ENCODE measurements at regions not wholly inside any gene's neighbourhood (a gene's known extent, or its start where the extent isn't known, plus 50 kb on each side); places are given as distances from the start of the nearest gene placed in this dataset.

DNA sequence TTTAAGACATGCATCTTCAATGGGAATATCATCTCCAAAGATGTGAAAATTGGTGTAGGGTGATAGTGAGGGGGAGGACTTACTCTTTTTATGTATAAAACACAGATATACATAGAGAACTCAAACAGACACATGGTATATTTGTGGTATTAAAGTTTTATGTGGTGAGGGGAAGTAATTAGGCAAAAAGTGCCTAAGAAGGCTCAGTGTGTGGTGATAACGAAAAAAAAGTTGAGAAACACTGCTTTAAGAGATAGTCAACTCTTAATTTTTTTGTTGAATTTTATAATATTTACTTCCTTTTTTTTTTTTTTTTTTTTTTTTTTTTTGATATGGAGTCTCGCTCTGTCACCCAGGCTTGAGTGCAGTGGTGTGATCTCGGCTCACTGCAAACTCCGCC lies 174.2 kb upstream of the FRMD4B start:
- Mint-ChIP-seq H3K36me3 (no peaks in the 10 kb centered on the region), H3K4me3 (no peak overlapping the region), H3K27ac (no peak overlapping the region), H3K27me3 (ENCODE audit: insufficient read depth, low read depth) (peaks cover 8% of the 10 kb centered on the region), H3K4me1 (no peaks in the 10 kb centered on the region), H3K9me3 (peaks cover 2% of the 10 kb centered on the region)
- Histone ChIP-seq H4K20me1 (ENCODE audit: low read depth) (no peaks in the 10 kb centered on the region), H3K4me1 (no peaks in the 10 kb centered on the region), H3K4me2 (no peak overlapping the region), H3K79me2 (ENCODE audit: low read depth) (no peaks in the 10 kb centered on the region), H3F3A (ENCODE audit: low read depth) (no peaks in the 10 kb centered on the region), H3K4me3 (no peak overlapping the region), H3K27me3 (no peaks in the 10 kb centered on the region), H3K9ac (no peak overlapping the region), H3K9me3 (ENCODE audit: low read depth) (no peaks in the 10 kb centered on the region), H3K36me3 (no peaks in the 10 kb centered on the region), H3K27ac (no peak overlapping the region), H2AFZ (replicated peaks) (no peak overlapping the region)
- DNase-seq (ENCODE audit: low spot score), result no peak
- TF ChIP-seq EZH2 (IDR thresholded peaks at IDR 0.05) (no peak), EZH2phosphoT487 (IDR thresholded peaks at IDR 0.05) (no peak)
- TF ChIP-seq, protein P1, sequence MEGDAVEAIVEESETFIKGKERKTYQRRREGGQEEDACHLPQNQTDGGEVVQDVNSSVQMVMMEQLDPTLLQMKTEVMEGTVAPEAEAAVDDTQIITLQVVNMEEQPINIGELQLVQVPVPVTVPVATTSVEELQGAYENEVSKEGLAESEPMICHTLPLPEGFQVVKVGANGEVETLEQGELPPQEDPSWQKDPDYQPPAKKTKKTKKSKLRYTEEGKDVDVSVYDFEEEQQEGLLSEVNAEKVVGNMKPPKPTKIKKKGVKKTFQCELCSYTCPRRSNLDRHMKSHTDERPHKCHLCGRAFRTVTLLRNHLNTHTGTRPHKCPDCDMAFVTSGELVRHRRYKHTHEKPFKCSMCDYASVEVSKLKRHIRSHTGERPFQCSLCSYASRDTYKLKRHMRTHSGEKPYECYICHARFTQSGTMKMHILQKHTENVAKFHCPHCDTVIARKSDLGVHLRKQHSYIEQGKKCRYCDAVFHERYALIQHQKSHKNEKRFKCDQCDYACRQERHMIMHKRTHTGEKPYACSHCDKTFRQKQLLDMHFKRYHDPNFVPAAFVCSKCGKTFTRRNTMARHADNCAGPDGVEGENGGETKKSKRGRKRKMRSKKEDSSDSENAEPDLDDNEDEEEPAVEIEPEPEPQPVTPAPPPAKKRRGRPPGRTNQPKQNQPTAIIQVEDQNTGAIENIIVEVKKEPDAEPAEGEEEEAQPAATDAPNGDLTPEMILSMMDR (IDR thresholded peaks at IDR 0.05), result no peak

GRCh38 chr3:69558912-69559311 lies 173.0 kb upstream of the FRMD4B start:
- Mint-ChIP-seq H3K9me3 (peaks cover 2% of the 10 kb centered on the region), H3K4me1 (no peaks in the 10 kb centered on the region), H3K27ac (no peak overlapping the region), H3K4me3 (no peak overlapping the region), H3K36me3 (no peaks in the 10 kb centered on the region), H3K27me3 (ENCODE audit: insufficient read depth, low read depth) (peaks cover 4% of the 10 kb centered on the region)
- Histone ChIP-seq H3K4me3 (no peak overlapping the region), H3K9ac (no peak overlapping the region), H3F3A (ENCODE audit: low read depth) (no peaks in the 10 kb centered on the region), H3K27me3 (no peaks in the 10 kb centered on the region), H3K4me2 (no peak overlapping the region), H3K36me3 (no peaks in the 10 kb centered on the region), H3K79me2 (ENCODE audit: low read depth) (no peaks in the 10 kb centered on the region), H3K9me3 (ENCODE audit: low read depth) (no peaks in the 10 kb centered on the region), H4K20me1 (ENCODE audit: low read depth) (no peaks in the 10 kb centered on the region), H3K27ac (no peak overlapping the region), H2AFZ (replicated peaks) (no peak overlapping the region), H3K4me1 (no peaks in the 10 kb centered on the region)
- DNase-seq (ENCODE audit: low spot score), result no peak
- TF ChIP-seq EZH2phosphoT487 (IDR thresholded peaks at IDR 0.05), result no peak
- TF ChIP-seq, protein P1 (IDR thresholded peaks at IDR 0.05), result no peak
- TF ChIP-seq EZH2 (IDR thresholded peaks at IDR 0.05), result no peak

- Mint-ChIP-seq H3K27ac (no peak overlapping the region), H3K4me3 (no peak overlapping the region), H3K9me3 (no peaks in the 10 kb centered on the region), H3K27me3 (ENCODE audit: insufficient read depth, low read depth) (no peaks in the 10 kb centered on the region), H3K36me3 (no peaks in the 10 kb centered on the region), H3K4me1 (no peaks in the 10 kb centered on the region)
- Histone ChIP-seq H3K79me2 (ENCODE audit: low read depth) (no peaks in the 10 kb centered on the region), H3K36me3 (no peaks in the 10 kb centered on the region), H3K27ac (no peak overlapping the region), H3F3A (ENCODE audit: low read depth) (no peaks in the 10 kb centered on the region), H2AFZ (replicated peaks) (no peak overlapping the region), H3K4me3 (no peak overlapping the region), H4K20me1 (ENCODE audit: low read depth) (no peaks in the 10 kb centered on the region), H3K27me3 (no peaks in the 10 kb centered on the region), H3K9ac (no peak overlapping the region), H3K4me1 (no peaks in the 10 kb centered on the region), H3K4me2 (no peak overlapping the region), H3K9me3 (ENCODE audit: low read depth) (no peaks in the 10 kb centered on the region)
- no peak for DNase-seq (ENCODE audit: low spot score)
- no peak for TF ChIP-seq EZH2phosphoT487 (IDR thresholded peaks at IDR 0.05)
- TF ChIP-seq, protein P1 (IDR thresholded peaks at IDR 0.05), result no peak
- TF ChIP-seq EZH2 (IDR thresholded peaks at IDR 0.05), result no peak
Observed at GRCh38 chr3:69554576-69554975, 168.7 kb upstream of the FRMD4B start.

All from neural progenitor cell (in vitro differentiated cells).